Dedifferentiated amniotic fluid mesenchymal stem cell (primary cell): ENCODE measurements at regions not wholly inside any gene's neighbourhood (a gene's known extent, or its start where the extent isn't known, plus 50 kb on each side); places are given as distances from the start of the nearest gene placed in this dataset.
"Not testable (repeated sequence)": the region's sequence is repeated elsewhere in the genome, so short reads cannot be mapped to it uniquely, and the experiment has no call there.

ENCODE experiments used
- DNase-seq: peaks from one replicate; pipeline ENCODE4 v3.0.0-alpha.2; 2016; ENCODE audit errors: extremely low spot score

- no peak for DNase-seq
Measured at GRCh38 chr5:136467632-136468031, 102.3 kb upstream of the TRPC7 start.

DNA sequence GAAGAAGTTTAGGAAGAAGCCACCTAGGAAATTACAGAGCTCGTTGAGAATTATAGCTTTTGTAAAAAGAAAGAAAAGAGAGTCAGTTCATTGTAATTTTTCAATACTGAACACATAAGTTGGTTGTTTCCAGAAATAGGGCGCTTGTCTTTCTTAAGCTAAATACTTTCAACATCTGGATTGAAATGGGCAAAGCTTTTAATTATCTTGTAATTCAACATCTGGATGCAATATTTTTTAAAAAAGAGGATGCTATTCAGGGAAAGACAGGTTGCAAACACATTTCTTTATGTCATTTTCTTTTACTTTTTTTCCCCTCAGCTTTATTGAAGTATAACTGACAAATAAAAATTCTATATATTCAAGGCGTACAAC is 100.7 kb upstream of the TRPC7 start:
- no peak for DNase-seq

- DNase-seq = no peak
Measured at GRCh38 chr5:136458481-136458880, 93.1 kb upstream of the TRPC7 start.

- DNase-seq = no peak
Measured at GRCh38 chr5:136457390-136458013, 92.2 kb upstream of the TRPC7 start.

DNA sequence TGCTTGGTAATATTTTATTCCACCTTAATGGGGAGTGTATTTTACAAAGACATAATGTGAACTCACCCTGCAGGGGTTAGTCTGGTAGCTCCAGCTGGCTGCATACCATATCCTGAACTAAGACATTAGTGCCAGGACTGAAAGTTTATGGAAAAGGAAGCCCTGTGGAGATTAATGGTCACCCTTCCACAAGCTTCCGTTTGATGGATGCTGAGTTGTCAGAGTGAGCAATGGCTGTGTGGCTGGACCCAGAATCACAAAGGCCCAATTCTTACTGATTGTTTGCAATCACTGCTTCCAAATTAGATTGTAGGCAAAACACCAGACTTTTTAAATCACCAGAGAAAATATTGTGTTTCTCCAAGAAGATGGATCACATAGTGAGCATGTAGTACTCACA is 90.1 kb upstream of the TRPC7 start:
- DNase-seq = no peak

DNA sequence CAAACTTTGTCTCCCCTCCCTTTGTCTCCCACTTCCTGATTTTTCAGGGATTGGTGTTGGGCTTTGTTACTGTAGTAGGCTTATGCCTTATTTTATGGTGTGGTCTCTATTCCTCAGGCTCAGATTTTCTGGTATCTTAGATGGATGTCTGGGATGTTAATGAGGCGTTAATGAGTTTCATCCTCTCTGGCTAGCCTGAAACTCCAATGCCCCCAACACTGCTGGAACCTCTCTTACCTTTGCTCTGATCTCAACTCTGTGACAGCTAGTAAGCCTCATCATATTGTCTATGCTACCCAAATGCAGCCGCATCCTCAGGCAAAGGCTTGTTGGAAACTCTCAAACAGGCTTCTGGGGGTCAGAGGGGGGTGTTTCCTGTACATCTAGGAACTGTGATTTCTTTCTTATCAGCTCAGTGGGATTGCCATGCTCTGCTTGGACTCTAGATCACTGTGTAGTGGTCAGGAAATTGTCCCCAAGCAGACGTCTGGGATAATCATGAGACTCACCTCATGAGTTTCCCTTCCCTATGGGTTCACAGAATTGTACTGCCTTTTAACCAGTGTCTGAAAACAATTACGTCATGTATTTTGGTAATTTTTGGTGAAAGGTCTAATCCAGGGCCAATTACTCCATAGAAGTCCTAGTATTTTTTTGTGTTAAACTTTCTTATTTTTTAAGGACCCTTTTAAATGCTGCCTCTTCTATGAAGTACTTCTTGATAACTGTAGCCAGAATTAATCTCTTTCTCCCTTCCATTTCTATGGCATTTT is 88.8 kb upstream of the TRPC7 start:
- no peak for DNase-seq

DNA sequence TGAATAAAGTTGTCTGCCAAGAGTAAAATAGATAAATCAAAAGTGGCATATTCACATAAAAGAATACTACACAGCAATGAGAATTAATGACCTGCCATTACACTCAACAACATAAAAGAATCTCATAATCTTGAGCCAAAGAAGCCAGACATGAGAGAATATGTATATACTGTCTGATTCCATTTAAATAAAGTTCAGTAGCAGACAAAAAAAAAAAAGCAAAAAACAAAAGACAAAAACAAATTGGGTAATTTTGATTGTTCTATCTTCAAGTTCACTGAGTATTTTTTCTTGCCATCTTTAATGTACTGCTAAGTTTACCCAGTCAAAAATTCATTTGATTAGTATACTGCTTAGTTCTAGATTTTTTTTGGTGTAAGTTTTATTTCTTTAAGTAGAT is 87.9 kb upstream of the TRPC7 start:
- DNase-seq = no peak

GRCh38 chr5:136447576-136447975 is 82.2 kb upstream of the TRPC7 start:
- not testable (repeated sequence) for DNase-seq

- DNase-seq = no peak
Measured at GRCh38 chr5:136446565-136446964, 81.2 kb upstream of the TRPC7 start.

DNA sequence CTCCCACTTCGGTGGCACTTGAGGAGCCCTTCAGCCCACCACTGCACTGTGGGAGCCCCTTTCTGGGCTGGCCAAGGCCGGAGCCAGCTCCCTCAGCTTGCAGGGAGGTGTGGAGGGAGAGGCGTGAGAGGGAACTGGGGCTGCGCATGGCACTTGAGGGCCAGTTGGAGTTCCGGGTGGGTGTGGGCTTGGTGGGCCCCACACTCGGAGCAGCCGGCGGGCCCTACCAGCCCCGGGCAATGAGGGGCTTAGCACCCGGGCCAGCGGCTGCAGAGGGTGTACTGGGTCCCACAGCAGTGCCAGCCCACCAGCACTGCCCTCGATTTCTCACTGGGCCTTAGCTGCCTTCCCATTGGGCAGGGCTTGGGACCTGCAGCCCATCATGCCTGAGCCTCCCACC is 78.8 kb upstream of the TRPC7 start:
- DNase-seq = not testable (repeated sequence)

GRCh38 chr5:136439367-136439766 is 74.0 kb upstream of the TRPC7 start:
- no peak for DNase-seq

GRCh38 chr5:136435946-136436543 is 70.7 kb upstream of the TRPC7 start:
- no peak for DNase-seq

DNA sequence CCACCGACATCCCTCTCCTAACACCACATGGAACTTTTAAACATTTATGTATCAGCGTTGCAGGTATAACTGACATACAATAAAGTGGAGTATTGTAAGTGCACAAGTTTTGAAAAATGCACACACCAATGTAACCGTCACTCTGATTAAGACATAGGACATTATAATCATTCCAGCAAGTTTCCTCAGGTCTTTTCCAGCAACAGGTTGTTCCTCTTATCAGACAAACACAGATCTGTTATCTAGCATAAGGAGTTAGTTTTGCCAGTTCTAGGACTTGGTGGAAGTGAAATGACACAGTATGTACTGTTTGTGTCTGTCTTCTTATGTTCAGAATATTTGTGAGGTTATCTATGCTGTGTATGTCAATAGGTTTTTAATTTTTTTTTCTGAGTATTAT is 69.5 kb upstream of the TRPC7 start:
- no peak for DNase-seq

DNA sequence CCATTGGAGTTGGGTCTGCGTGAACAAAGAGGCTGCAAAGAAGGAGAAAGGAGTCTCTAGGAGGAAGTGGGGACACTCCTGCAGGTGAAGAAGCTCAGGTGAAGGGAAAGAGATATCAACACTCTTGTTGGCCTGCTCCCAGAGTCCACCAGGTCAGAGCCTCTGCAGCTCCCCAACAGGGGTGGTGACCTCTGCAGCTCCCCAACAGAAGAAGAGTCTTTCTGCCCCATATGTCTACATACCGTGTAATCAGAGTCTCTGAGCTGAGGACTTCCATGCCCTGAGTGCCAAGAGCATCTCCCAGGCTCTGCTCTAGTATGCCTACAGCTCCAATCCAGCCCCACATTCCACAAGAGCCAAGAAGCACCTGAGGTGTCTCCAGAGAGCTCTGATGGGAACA is 67.4 kb upstream of the TRPC7 start:
- no peak for DNase-seq

DNA sequence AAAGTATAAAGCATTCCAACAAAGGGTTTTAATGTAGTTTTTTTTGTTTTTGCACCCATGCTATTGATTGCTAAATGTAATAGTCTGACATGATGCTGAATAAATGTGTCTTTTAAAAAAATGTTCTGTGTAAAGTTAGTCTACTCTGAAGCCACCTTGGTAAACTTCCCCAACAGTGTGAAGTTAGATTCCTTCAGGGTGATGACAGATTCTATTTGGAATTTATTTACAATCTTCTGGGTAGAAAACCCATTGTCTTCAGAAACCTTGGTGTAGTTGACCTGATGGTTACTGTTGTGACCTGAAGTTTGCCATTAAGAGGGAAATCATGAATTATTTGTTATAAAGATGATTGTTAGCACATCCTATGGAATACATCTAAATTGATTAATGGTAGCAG is 64.7 kb upstream of the TRPC7 start:
- no peak for DNase-seq

- no peak for DNase-seq
Measured at GRCh38 chr5:136427426-136427825, 62.1 kb upstream of the TRPC7 start.

DNA sequence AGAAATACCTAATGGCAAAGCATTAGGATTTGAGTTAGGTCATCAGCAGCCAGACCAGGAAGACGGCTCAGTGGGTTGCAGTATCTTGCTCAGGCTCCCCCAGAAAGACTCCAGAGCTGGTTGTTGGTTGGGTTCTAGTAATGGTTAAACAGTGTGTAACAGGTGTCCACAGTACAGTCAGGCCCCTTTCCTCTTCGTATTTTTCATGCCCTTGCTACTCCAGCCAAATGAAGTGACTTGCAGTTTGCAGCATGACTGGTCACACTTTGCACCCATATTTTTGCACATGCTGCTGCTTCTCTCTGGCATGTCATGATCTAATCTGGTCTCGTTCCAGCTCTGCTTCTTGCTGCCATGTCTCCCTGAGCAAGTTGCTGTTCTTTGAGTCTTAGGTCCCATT is 60.6 kb upstream of the TRPC7 start:
- no peak for DNase-seq

- peak; percentile 17 for DNase-seq
Measured at GRCh38 chr5:136424835-136425584, 59.7 kb upstream of the TRPC7 start.

DNA sequence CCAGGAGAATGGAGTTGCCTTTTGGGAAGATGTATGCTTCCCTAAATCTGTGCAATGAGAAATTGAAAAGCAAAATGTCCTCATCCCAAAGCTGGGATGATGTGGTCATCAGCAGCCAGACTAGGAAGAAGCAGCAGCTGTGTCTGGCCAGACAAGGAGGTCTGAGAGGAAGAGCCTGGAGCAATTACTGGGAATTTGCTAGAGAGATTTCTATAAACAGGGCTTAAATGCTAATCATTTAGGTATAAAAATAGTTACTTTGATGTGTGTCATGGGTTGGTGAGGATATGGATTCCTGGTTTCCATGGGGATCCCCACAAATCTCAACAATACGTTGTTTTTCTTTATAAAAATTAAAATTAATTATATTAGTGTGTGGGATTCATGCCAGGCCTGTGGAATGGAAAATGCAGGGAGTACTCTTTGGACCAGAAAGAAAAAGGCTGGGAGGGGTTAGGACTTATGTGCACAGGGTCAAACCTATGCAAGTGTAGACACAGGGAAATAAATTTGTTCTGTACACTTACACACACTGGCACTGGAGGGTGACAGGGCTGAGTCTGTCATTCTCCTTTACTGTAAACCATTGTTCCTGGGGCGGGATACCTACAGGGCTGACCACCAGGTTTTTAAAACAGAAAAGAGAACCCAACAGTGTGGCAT is 58.7 kb upstream of the TRPC7 start:
- DNase-seq = no peak

- DNase-seq = no peak
Measured at GRCh38 chr5:136420168-136420898, 55.0 kb upstream of the TRPC7 start.

DNA sequence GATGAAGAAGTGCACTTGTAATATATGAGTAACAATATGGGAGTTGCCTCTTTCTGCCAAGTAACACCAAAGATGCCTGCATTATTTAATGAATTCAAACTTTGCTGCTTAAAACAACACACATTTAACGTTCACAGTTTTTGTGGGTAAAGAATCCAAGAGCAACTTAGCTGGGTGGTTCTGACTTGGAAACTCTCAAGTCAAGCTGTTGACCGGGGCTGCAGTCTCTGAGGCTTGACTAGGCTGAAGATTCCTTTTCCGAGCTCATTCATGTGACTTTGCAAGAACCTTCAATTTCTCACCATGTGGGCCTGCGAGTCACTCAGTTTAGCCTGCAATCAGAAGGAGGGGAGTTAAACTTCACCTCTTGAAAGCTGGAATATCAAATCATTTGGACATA is 53.0 kb upstream of the TRPC7 start:
- no peak for DNase-seq
